Activated naive CD4-positive, alpha-beta T cell treated with anti-CD3 and anti-CD28 coated beads for 36 hours (primary cell): ENCODE measurements at regions not wholly inside any gene's neighbourhood (a gene's known extent, or its start where the extent isn't known, plus 50 kb on each side); places are given as distances from the start of the nearest gene placed in this dataset.

Source experiments
- CTCF ChIA-PET: fragments of 350-600 bp; sonication (Branson Sonifier 250); formaldehyde crosslinking; loops from one replicate; lab custom pipeline; 2021; ENCODE audit warnings: antibody characterized with exemption; lab: Charles Lee
- DNase-seq: peaks from one replicate; pipeline ENCODE4 v3.0.0-alpha.2; 2020
- H3K27ac Mint-ChIP-seq: one replicate; pipeline ENCODE4 v1.8.0; 2021; ENCODE audit warnings: mild to moderate bottlenecking, mixed read lengths
- H3K27me3 Mint-ChIP-seq: one replicate; pipeline ENCODE4 v1.8.0; 2021; ENCODE audit warnings: low read depth, mixed read lengths
- H3K36me3 Mint-ChIP-seq: one replicate; pipeline ENCODE4 v1.8.0; 2021; ENCODE audit warnings: low read depth, mixed read lengths
- H3K4me1 Mint-ChIP-seq: one replicate; pipeline ENCODE4 v1.8.0; 2021; ENCODE audit warnings: low read depth, mixed read lengths
- H3K4me3 Mint-ChIP-seq: one replicate; pipeline ENCODE4 v1.8.0; 2021; ENCODE audit warnings: mild to moderate bottlenecking, moderate library complexity, mixed read lengths
- H3K9me3 Mint-ChIP-seq: one replicate; pipeline ENCODE4 v1.8.0; 2021; ENCODE audit warnings: mixed read lengths
- intact Hi-C: fragments of 100-400 bp; cut with micrococcal nuclease; formaldehyde crosslinking; loops from one replicate; pipeline ENCODE4 v1.15.1; 2023

DNA sequence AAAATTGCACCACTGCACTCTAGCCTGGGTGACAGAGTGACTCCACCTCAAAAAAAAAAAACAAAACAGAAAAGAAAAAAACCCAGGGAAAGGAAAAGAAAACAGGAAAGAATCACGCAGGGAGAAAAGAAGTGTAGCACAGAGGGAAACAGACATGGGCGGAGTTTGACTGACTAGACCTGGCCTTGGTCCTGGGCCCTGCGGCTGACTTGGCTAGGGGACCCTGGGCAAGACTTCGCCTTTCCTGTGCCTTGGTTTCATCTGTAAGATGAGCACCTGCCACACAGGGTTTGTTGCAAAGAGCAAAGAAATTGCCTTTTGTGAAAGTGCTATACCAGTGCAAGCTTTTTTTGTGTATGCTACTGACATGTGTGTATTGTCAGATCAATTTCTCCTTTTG lies 71.3 kb upstream of the KCNG1 start:
- H3K4me3 Mint-ChIP-seq, result no peak overlapping the region
- H3K4me1 Mint-ChIP-seq, result peaks cover 11% of the 10 kb centered on the region
- intact Hi-C loops, result no loop called here
- H3K27ac Mint-ChIP-seq, result no peak overlapping the region
- peaks cover 42% of the 10 kb centered on the region for H3K27me3 Mint-ChIP-seq
- DNase-seq, result no peak
- CTCF ChIA-PET, result no interaction called here
- no peaks in the 10 kb centered on the region for H3K36me3 Mint-ChIP-seq
- H3K9me3 Mint-ChIP-seq, result no peaks in the 10 kb centered on the region

DNA sequence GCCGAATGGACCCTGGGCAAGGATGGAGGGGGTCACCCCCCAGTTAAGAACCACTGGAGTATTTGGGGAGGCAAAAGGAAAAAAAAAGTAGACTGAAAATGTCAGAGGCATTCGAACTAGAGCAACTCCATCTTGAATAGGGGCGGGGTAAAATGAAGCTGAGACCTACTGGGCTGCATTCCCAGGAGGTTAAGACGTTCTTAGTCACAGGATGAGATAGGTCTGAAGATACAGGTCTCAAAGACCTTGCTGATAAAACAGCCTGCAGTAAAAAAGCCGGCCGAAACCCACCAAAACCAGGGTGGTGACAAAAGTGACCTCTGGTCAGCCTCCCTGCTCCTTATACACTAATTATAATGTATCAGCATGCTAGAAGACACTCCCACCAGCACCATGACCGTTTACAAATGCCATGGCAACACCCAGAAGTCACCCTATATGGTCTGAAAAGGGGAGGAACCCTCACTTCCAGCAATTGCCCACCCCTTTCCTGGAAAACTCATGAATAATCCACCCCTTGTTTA lies 70.4 kb upstream of the KCNG1 start:
- peaks cover 11% of the 10 kb centered on the region for H3K4me1 Mint-ChIP-seq
- no peaks in the 10 kb centered on the region for H3K36me3 Mint-ChIP-seq
- H3K4me3 Mint-ChIP-seq, result no peak overlapping the region
- CTCF ChIA-PET, result no interaction called here
- no peak overlapping the region for H3K27ac Mint-ChIP-seq
- peaks cover 47% of the 10 kb centered on the region for H3K27me3 Mint-ChIP-seq
- intact Hi-C loops, result no loop called here
- no peak for DNase-seq
- H3K9me3 Mint-ChIP-seq, result no peaks in the 10 kb centered on the region

DNA sequence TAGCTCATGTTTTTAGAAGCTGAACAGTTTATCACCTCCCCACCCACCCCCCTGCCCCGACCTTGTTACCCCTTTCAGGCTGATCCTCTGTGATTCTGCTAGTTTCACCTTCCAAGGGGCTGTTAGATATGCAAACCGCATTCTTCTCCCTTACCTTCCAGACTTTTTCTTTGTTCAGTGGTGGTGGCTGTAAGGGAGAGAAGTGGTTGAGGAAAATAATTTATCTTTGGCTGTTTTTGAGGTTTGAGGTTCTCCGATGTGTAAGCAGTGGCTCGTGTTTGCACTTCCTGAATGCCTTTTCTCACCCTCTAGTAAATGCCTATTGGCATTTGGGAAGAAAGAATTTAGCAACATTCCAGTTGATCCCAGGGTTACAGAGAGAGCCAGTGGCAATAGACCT lies 69.4 kb upstream of the KCNG1 start:
- no peaks in the 10 kb centered on the region for H3K36me3 Mint-ChIP-seq
- H3K27me3 Mint-ChIP-seq, result peaks cover 53% of the 10 kb centered on the region
- CTCF ChIA-PET, result no interaction called here
- no peaks in the 10 kb centered on the region for H3K9me3 Mint-ChIP-seq
- DNase-seq, result no peak
- H3K4me1 Mint-ChIP-seq, result peaks cover 11% of the 10 kb centered on the region
- intact Hi-C loops, result no loop called here
- no peak overlapping the region for H3K4me3 Mint-ChIP-seq
- no peak overlapping the region for H3K27ac Mint-ChIP-seq

DNA sequence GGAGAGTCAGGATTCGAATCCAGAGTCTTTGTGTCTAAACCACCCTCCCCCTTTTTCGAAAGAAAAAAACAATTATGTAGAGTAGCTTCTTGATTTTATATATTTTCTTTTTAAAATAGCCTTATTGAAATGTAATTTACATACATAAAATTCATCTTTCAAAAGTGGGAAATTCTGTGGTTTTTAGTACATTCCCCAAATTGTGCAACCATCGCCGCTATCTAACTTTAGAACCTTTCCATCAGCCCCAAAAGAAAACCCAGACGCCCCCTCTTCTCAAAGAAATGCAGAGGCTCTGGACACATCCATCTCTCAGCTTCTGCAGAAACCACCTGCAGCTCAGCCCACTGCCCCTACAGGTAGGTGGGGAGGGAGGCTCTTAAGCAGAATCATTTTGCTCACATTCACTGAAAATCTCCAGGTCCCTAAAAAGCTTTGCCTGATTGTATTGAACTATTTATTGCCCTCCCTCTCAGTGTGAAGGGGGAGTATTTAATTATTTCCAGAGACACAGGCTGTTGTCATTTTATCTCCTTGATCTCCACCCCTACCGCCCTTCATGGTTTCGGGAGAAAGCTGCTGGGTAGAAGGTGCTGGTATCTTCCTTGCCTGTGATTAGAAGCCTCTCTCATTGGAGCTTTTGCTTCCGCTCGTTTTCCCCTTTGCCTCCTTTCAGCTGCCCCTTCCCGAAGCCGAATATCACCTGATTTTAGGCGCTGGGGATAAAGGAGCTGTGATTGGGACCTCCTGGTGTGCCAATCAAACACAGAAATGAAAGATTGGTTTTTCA lies 68.7 kb upstream of the KCNG1 start:
- DNase-seq, result no peak
- peaks cover 54% of the 10 kb centered on the region for H3K27me3 Mint-ChIP-seq
- intact Hi-C loops, result no loop called here
- CTCF ChIA-PET, result interaction anchor here (0.5 to 1.2 kb wide), 2 partner anchors 98 to 503 kb away, joined by 3 read pairs; no protein-coding TSS in a partner anchor
- no peaks in the 10 kb centered on the region for H3K36me3 Mint-ChIP-seq
- H3K4me3 Mint-ChIP-seq, result no peak overlapping the region
- H3K9me3 Mint-ChIP-seq, result no peaks in the 10 kb centered on the region
- H3K27ac Mint-ChIP-seq, result no peak overlapping the region
- peaks cover 11% of the 10 kb centered on the region for H3K4me1 Mint-ChIP-seq

DNA sequence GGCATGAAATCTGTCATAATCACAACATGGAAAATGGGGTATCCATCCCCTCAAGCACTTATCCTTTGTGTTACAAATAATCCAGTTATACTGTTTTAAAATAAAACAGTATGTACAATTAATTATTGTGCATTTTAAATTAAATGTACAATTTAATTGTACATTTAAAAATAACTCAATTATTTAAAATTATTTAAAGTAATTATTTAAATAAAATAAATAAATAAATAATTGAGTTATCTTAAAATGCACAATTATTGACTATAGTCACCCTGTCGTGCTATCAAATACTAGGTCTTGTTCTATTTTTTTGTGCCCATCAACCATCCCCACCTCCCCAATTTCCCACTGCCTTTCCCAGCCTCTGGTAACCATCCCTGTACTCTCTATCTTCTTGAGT lies 66.9 kb upstream of the KCNG1 start:
- peaks cover 49% of the 10 kb centered on the region for H3K27me3 Mint-ChIP-seq
- no peak for DNase-seq
- H3K9me3 Mint-ChIP-seq, result no peaks in the 10 kb centered on the region

DNA sequence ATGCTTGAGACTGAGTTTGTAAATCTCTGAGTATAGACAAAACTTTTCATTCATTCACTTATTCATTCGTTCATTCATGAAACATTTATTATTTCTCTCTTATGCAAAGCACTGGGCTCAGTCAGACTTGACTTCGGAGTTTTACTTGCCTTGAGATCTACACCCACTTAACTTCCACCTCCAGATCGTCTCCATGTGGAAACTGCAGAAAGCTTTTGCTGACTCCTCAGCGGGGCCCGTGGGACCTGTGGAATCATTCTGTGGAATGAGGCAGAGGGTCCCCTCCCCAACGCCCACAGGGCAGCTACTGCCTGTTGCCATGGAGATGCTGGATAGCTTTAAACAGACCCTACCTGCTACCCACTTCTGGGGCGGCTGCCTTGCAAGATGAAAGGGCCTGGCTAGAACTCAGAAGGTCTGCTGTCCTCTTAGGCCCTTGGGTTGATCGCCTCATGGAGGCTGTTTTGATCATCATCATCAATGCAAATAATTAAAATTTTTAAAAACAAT lies 66.4 kb upstream of the KCNG1 start:
- Mint-ChIP-seq H3K27ac (no peak overlapping the region), H3K4me1 (peaks cover 11% of the 10 kb centered on the region), H3K9me3 (no peaks in the 10 kb centered on the region), H3K27me3 (peaks cover 47% of the 10 kb centered on the region), H3K4me3 (no peak overlapping the region), H3K36me3 (no peaks in the 10 kb centered on the region)
- DNase-seq, result no peak
- intact Hi-C loops, result no loop called here
- CTCF ChIA-PET, result interaction anchor here (1.1 kb wide), 1 partner anchor 8 kb away, joined by 4 read pairs; no protein-coding TSS in a partner anchor

More for the DNA sequence above, 66.9 kb upstream of the KCNG1 start:
- intact Hi-C loops, result no loop called here
- Mint-ChIP-seq H3K4me1 (peaks cover 11% of the 10 kb centered on the region), H3K4me3 (no peak overlapping the region), H3K27ac (no peak overlapping the region), H3K36me3 (no peaks in the 10 kb centered on the region)
- CTCF ChIA-PET, result no interaction called here

DNA sequence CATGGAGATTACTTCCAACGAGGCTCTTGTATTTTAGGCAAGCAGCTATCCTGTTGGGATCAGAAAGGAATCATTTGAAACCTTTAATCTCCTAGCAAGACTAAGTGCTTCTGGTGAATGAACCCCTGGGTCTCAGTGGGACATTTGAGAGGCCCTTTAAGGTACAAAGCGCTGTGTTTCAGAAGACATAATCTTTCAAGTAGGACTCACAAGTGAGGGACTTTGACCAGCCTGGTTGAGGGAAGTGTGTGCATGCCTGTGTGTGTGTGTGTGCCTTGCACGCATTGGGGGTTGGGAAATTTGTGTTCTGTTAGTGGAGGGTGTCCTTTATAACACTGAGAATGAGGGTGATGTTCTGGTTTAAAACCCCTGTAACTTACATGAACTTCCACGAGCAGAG lies 64.4 kb upstream of the KCNG1 start:
- Mint-ChIP-seq H3K4me3 (no peak overlapping the region), H3K27ac (no peak overlapping the region), H3K4me1 (peaks cover 6% of the 10 kb centered on the region), H3K36me3 (no peaks in the 10 kb centered on the region), H3K27me3 (peaks cover 48% of the 10 kb centered on the region), H3K9me3 (no peaks in the 10 kb centered on the region)
- intact Hi-C loops, result no loop called here
- DNase-seq, result no peak
- CTCF ChIA-PET, result no interaction called here

DNA sequence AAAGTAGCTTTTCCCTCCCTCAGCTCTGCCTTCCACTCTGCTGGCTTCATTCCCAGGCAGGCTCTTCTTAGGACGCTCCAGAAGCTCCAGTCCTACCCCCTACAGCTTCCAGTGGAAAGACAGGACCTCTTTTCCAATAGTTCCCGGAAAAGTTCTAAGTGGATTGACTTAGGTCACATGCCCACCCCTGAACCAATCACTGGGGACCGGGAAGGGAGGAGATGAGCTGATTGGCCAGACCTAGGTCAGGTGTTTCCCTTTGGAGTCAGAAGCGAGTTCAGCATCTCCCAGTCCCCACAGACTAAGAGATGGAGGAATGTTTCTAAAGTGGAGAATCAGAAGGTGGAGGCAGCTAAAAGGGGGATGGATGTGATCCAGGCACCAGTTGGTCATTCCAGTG lies 62.9 kb upstream of the KCNG1 start:
- Mint-ChIP-seq H3K4me3 (no peak overlapping the region), H3K36me3 (no peaks in the 10 kb centered on the region), H3K27me3 (peaks cover 41% of the 10 kb centered on the region), H3K27ac (no peak overlapping the region), H3K4me1 (no peaks in the 10 kb centered on the region), H3K9me3 (no peaks in the 10 kb centered on the region)
- CTCF ChIA-PET, result interaction anchor here (1.2 kb wide), 2 partner anchors 92 to 98 kb away, joined by 3 to 4 read pairs; no protein-coding TSS in a partner anchor
- intact Hi-C loops, result no loop called here
- DNase-seq, result no peak

DNA sequence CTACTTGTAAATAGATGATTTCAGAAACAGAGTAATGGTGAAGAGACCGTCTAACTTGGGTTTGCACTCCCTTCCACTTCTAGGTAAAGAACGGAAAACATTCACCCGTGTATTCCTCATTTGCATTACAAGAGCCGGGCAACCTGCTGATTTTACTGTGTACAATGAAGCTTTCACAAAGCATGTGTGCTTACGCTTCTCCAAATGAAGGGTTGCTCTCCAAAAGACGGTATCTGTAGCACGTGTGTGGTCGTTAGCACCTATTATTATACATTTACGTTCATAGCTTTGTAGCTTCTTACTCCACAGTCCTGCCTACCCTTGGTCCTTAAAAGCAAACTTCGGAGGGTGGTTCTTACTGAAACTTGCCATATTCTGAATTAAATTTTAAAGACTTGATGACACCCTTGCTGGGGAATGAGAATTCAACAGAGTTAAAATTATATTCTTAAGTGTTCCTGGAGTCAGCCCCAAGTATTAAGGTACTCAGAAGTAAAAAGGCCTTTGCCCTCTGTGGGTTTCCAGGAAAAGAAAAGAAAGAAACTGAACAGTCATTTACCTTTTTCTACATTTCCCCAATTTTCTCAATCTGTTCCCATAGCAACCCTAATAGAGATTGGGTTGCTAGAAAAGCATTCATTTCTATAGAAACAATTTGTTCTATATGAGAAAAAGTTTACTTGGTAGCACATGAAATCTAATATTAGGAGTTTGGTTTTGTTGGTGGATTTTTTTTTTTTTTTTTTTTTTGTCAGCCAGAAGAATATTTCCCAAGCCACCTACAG lies 61.9 kb upstream of the KCNG1 start:
- H3K27ac Mint-ChIP-seq, result no peak overlapping the region
- intact Hi-C loops, result no loop called here
- H3K27me3 Mint-ChIP-seq, result peaks cover 35% of the 10 kb centered on the region
- CTCF ChIA-PET, result interaction anchor here (1.2 kb wide), 1 partner anchor 91 kb away, joined by 3 read pairs; no protein-coding TSS in a partner anchor
- H3K9me3 Mint-ChIP-seq, result no peaks in the 10 kb centered on the region
- DNase-seq, result no peak
- no peak overlapping the region for H3K4me3 Mint-ChIP-seq
- H3K36me3 Mint-ChIP-seq, result no peaks in the 10 kb centered on the region
- no peaks in the 10 kb centered on the region for H3K4me1 Mint-ChIP-seq

DNA sequence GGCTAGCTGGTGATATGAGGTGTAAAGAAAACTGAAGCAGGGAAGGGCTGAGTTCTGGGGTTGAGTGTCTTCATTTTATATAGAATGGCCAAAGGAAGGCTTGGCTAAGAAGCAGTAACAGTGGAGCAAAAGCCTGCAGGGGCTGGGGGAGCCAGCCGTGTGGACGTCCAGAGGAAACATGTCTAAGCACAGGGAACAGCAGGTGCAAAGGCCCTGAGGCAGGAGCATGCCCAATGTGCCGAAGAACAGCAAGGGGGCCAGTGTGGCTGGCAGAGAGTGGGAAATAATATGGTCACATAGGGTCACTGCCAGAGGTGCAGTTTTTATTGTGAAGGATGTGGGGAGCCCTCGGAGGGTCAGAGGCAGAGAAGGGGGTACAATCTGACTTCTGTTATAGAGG lies 60.5 kb upstream of the KCNG1 start:
- H3K4me3 Mint-ChIP-seq, result no peak overlapping the region
- CTCF ChIA-PET, result no interaction called here
- H3K27me3 Mint-ChIP-seq, result peaks cover 33% of the 10 kb centered on the region
- H3K9me3 Mint-ChIP-seq, result no peaks in the 10 kb centered on the region
- DNase-seq, result no peak
- no peaks in the 10 kb centered on the region for H3K36me3 Mint-ChIP-seq
- H3K4me1 Mint-ChIP-seq, result no peaks in the 10 kb centered on the region
- intact Hi-C loops, result no loop called here
- no peak overlapping the region for H3K27ac Mint-ChIP-seq

DNA sequence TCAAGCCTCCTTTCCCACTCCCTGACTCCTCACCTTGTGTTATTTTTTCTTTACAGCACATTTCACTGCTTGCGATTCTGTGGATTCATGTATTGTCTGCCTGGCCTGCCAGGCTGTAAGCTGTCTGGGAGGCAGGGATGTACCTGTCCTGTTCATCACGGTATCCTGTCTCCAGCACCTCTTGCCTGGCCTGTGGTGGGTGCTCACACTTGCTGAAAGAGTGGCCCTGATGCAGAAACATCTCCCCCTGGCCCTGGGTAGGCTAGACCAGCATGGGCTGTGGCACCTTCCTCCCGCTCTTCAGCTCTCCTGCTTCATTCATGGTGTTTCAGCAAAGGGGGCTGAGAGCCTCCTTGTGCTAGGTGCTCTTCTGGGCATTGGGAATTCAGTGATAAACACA lies 60.1 kb upstream of the KCNG1 start:
- Mint-ChIP-seq H3K4me1 (no peaks in the 10 kb centered on the region), H3K9me3 (no peaks in the 10 kb centered on the region), H3K4me3 (no peak overlapping the region), H3K36me3 (no peaks in the 10 kb centered on the region), H3K27me3 (peaks cover 31% of the 10 kb centered on the region), H3K27ac (no peak overlapping the region)
- CTCF ChIA-PET, result no interaction called here
- DNase-seq, result no peak
- intact Hi-C loops, result no loop called here

DNA sequence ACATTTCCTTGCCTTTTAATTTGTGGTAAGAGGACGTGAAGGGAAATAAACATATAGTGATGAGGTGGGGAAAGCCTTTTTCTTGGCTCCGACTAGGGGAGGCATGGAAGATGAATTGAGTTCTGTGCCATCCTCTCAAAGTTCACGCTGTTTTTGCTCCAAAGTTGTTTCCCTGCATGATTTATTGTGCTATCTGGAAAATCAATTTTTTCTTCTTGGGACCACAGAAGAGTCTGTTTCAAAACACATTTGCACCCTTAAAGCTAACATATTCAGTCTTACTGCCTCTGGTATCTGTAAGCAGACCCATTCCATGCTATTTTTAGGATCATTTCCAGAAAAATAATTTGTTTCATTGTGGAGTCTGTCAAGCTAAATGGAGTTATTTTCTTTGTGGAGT lies 57.6 kb upstream of the KCNG1 start:
- Mint-ChIP-seq H3K4me3 (no peak overlapping the region), H3K4me1 (no peaks in the 10 kb centered on the region), H3K27ac (no peak overlapping the region), H3K27me3 (peaks cover 31% of the 10 kb centered on the region), H3K9me3 (no peaks in the 10 kb centered on the region), H3K36me3 (no peaks in the 10 kb centered on the region)
- DNase-seq, result no peak
- CTCF ChIA-PET, result no interaction called here
- intact Hi-C loops, result no loop called here
